D721Med (cell line): ENCODE measurements at regions not wholly inside any gene's neighbourhood (a gene's known extent, or its start where the extent isn't known, plus 50 kb on each side); places are given as distances from the start of the nearest gene placed in this dataset.

Experiments used
- DNase-seq: peaks from one replicate; pipeline ENCODE4 v3.0.0; 2011; ENCODE audit warnings: low spot score; ENCODE audit not compliant: insufficient read length
- FAIRE-seq: peaks from 2 replicates; lab custom pipeline; 2011; peaks lifted over from hg19 to GRCh38; lab: Jason Lieb, UNC
- TF ChIP-seq, protein P1 (sequence below): IDR thresholded peaks from 2 replicates; pipeline ENCODE4 v1.5.1; 2012; ENCODE audit warnings: mild to moderate bottlenecking, control low read depth; ENCODE audit not compliant: insufficient read depth; ENCODE audit errors: missing control alignments

DNA sequence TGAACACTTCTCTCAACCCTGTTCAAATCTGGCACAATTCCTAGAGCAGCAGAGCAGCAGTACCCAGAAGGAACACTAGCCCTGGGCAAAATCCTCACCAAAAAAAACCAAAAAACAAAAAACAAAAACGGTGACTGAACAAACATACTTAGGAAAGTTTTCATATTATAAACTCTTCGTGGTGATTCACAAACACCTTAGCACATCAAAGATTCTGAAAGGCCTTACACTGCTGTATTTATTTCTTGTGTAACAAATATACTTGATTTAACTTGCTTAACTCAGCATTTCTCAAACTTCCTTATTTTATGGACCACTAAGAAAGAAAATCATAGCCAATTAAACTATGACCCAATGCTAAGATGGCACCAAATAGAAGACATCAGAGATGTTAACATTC is 57.8 kb upstream of the RREB1 start:
- FAIRE-seq (no peak), DNase-seq (no peak)
- TF ChIP-seq, protein P1, sequence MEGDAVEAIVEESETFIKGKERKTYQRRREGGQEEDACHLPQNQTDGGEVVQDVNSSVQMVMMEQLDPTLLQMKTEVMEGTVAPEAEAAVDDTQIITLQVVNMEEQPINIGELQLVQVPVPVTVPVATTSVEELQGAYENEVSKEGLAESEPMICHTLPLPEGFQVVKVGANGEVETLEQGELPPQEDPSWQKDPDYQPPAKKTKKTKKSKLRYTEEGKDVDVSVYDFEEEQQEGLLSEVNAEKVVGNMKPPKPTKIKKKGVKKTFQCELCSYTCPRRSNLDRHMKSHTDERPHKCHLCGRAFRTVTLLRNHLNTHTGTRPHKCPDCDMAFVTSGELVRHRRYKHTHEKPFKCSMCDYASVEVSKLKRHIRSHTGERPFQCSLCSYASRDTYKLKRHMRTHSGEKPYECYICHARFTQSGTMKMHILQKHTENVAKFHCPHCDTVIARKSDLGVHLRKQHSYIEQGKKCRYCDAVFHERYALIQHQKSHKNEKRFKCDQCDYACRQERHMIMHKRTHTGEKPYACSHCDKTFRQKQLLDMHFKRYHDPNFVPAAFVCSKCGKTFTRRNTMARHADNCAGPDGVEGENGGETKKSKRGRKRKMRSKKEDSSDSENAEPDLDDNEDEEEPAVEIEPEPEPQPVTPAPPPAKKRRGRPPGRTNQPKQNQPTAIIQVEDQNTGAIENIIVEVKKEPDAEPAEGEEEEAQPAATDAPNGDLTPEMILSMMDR = no peak

DNA sequence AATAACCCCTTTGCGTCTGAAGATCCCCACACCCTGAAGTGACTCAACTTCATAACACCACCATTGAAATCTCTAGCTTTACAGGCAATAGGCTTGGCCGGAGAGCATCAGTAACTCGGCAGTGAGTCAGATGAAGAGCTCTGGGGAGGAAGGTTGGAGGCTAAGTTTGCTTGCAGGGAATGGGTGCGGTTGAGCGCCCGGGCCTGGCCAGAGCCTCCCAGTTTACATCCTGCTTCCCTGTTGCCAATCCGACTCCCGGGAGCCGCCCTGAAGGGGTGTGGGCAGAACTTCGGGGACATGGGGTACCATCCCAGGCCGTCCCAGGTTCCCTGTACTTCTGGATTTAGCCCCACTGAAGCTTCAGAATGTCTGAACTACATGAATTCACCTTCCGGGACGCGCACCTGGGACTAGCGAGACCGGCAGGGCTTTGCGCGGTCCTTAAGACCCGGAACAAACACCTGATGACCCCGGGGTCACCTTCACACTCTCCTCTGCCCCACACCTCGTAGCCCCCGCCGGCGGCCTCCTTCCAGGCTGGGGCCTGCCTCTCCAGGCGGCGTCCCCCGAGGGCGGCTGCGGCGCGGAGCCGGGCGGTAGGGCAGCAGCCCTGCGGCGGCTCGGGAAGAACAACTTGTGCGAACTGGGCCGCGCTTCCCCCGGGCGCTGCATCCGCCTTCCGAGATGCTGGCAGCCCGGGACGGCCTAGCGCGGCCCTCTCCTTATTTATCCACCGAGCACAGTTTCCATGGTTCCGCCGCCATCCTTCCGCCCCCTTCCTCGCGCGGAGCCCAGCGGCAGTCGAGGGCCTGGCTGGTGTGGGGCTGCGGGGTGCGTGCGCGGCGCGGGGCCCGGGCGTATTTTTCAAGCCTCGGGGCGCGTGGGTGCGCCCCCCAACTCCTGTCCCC is 56.6 kb upstream of the RREB1 start:
- TF ChIP-seq, protein P1 = no peak
- DNase-seq = no peak
- FAIRE-seq = no peak

GRCh38 chr6:7051780-7052442 is 55.9 kb upstream of the RREB1 start:
- FAIRE-seq (no peak), DNase-seq (peak; percentile 49)
- TF ChIP-seq, protein P1 = no peak

DNA sequence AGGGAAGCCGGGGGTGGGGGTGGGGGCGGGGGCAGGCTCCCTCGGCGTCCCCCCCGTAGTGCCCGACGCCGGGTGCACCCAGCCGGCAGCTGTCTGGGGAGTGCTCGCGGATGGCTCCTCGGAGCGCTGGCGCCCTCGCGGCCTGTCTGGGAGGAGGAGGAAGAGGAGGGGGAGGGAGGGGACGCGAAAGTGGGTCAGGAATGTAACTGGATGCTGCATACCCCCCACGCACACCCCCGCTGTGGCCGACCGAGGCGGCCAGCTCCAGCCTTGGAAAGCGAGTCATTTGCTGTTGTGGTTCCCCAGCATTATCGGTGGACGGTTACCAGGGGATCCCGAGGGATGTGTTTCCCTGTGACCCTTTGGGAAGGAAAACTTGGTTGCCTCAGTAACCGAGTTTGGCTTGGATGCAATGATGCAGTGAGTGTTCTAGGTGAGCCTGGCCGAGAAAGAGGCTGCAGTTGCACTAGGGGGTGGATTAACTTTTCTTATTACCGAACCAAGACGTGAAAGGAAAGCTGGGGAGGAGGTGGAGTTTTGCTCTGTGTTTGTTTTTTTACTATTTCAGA is 55.2 kb upstream of the RREB1 start:
- TF ChIP-seq, protein P1 = no peak
- no peak for FAIRE-seq
- peak; percentile 26 for DNase-seq

- FAIRE-seq (no peak), DNase-seq (no peak)
- TF ChIP-seq, protein P1 = no peak
These were observed 54.5 kb upstream of the RREB1 start for GRCh38 chr6:7053125-7053774.
